ELR (cell line): ENCODE measurements at regions not wholly inside any gene's neighbourhood (a gene's known extent, or its start where the extent isn't known, plus 50 kb on each side); places are given as distances from the start of the nearest gene placed in this dataset.

Experiments used
- DNase-seq: peaks from one replicate; pipeline ENCODE4 v3.0.0-alpha.2; 2015; ENCODE audit warnings: low read depth

GRCh38 chr18:39667905-39668304 is 2102.3 kb upstream of the CELF4 start:
- peak; percentile 45 for DNase-seq

DNA sequence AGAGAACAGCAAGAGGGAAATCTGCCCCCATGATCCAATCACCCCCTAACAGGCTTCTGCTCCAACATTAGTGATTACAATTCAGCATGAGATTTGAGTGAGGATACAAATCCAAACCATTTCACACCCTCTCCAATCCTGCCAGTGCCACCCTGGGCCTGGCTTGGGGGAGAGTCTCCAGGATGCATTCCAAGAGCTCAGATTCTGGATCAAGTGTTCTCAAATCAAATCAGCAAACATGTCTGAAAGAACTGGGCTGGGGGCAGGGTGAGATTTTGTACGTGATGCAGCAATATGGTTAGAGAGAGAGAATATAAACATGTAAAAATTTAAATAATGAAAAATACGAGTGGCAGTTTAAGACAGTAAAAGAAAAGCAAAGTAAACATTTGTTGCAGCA is 2100.9 kb upstream of the CELF4 start:
- DNase-seq, result no peak

GRCh38 chr18:39661856-39662366 is 2096.3 kb upstream of the CELF4 start:
- DNase-seq, result no peak

DNA sequence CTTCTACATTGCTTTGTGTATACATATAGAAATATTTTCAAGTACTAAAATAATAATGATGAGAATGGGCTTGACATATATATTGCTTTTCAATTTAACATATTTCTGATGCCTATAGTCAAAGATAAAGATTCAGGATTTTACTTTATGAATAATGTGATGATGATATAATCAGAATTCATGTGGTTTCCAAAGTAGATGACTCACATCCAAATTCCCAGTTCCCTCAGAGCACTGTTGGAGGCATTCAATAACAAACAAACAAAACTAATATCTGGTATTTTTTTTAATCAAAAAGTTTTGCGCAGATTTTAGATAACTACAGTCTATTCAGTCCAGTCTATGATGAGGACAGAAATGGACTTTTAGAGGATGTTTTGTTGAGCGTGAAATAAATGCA is 2094.5 kb upstream of the CELF4 start:
- DNase-seq, result peak; percentile 48

GRCh38 chr18:39655341-39655740 is 2089.7 kb upstream of the CELF4 start:
- no peak for DNase-seq

DNA sequence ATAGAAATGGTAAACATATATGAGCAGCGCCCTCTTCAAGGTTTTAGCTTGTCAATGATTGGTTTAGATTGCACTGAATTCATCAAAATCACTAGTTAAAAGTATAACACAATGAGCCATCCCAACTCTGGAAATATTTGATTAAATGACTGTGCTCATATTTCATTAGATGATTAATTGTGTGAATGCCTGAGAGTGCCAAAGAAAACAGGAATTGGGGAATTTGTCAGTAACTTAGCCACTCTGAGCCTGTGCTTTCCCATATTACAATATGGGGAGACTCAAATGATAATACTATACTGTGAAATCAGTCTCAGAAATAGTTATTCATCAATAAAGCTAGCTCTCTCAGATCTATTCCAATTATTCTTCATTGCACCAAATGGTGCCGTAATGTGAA is 2087.6 kb upstream of the CELF4 start:
- no peak for DNase-seq

DNA sequence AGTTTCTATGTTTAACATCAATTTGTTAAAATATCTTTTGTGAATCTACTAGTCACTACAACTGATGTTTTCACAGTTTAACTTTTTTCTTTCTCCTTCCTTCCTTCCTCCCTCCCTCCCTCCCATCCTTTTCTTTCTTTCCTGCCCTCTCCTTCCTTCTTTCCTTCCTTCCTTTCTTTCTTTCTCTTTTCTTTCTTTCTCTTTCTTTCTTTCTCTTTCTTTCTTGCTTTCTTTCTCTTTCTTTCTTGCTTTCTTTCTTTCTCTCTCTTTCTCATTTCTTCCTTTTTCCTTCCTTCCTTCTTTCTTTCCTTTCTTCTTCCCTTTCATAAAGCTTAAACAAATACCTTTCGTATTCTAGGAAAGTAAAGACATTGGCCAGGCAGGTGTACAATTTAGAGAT is 2083.0 kb upstream of the CELF4 start:
- DNase-seq, result no peak

DNA sequence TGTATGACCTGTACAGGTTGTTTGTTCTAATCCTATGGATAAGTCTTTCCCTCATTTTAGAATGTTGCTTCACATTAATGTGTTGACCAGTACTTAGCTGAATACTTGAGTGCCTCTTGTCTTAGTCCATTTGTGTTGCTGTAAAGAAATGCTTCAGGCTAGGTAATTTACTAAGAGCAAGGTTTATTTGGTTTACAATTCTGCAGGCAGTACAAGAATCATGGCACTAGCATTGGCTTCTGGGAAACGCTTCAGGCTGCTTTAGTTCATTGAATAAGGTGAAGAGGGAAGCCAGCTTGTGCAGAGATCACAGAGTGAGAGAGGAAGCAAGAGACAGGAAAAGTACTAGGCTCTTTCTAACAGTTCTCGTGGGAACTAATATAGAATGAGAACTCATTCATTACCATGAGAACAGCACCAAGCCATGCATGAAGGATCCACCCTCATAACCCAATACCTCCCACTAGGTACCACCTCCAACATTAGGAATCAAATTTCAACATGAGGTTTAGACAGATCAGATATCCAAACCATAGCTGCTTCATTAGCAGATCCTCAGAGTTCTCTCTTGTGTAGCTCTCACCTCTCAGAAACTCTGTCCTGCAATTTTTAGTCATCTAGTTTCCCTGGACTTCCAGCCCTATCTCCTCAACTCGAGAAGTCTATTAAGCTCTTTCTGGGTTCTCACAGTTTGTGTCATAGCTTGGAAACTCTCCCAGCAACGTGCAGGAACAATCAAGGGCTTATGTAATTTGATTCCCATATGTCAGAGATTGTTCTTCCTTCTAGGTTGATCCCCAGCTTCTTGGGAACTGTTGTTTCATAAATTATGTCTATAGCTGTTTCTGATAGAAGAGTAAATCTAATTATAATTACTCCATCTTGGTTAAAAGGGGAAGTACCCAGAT is 2082.3 kb upstream of the CELF4 start:
- DNase-seq, result peak; percentile 50

- DNase-seq, result no peak
These were observed 2072.6 kb upstream of the CELF4 start for GRCh38 chr18:39638224-39638623.

- DNase-seq, result no peak
These were observed 2071.3 kb upstream of the CELF4 start for GRCh38 chr18:39636931-39637330.

DNA sequence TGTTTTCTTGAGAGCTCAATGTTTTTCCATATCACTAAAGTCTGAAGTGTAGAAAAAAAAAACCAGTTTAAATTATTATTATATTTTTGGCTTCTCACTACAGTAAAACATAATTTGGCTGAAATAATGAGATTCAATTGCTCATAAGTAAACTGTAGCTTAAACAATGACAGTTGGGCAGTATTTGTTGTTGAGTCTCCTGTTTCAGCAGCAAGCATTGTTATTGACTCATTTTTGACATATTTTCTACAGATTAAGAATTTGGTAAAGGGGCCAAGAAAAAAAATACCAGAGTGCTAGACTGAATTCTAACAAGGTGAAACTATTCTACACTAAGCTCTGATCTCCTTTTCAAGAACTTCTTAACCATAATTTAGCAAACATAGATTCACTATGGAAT is 2070.4 kb upstream of the CELF4 start:
- DNase-seq, result no peak

DNA sequence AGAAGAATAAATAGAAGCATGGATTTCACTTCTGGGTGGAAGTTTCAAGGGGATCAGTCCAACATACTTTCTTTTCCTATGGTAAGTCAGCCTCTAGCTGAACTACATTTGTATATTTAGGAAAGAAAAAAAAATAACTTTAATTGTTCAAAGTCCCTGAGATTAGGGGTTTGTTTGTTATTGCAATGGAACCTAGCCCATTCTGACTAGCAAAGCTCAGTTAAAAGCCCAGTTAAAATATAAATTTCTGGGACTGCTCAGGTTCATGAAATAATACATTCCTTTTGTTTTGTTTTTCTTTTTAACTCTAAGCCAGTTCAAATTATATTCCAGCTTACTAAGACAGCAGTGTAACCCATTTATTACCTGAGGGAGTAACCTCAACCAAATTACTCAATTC is 2069.6 kb upstream of the CELF4 start:
- DNase-seq, result no peak

- no peak for DNase-seq
These were observed 2062.3 kb upstream of the CELF4 start for GRCh38 chr18:39627936-39628335.

DNA sequence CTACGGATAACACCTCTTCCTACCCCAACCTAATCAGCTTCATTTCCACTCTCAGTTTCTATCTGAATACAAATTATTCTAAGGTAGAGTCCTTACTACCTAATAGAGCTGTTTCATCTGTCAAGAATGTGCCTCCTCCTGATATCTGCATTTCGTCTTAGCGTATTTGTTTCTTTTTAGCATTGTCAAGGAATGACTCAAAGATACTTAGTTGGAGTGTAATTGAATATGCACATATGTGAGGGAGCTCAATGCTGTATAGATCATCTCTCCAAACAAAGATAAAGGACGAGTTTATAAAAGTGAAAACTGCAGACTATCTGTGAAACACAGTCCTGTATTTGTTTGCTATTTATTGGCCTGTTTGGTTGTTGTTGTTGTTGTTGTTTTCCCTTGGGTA is 2059.4 kb upstream of the CELF4 start:
- peak; percentile 74 for DNase-seq

- no peak for DNase-seq
These were observed 2056.8 kb upstream of the CELF4 start for GRCh38 chr18:39622431-39622830.

GRCh38 chr18:39620551-39621168 is 2055.1 kb upstream of the CELF4 start:
- DNase-seq, result no peak

DNA sequence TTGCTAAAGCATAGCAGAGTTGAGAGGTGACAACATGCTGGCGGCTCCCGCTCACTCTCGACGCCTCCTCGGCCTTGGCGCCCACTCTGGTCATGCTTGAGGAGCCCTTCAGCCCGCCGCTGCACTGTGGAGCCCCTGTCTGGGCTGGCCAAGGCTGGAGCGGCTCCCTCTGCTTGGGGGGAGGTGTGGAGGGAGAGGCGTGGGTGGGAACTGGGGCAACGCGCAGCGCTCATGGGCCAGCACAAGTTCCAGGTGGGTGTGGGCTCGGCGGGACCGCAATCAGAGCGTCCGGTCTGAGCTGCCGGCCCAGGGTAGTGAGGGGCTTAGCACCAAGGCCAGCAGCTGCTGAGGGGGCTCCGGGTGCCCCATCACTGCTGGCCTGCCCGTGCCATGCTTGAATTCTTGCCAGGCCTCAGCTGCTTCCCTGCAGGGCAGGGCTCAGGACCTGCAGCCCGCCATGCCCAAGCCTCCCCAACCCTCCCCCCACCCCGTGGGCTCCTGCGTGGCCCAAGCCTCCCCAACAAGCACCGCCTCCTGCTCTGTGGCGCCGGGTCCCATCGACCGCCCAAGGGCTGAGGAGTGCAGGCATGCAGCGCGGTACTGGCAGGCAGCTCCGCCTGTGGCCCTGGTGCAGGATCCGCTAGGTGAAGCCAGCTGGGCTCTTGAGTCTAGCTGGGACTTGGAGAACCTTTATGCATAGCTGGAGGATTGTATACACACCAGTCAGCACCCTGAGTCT is 2052.8 kb upstream of the CELF4 start:
- no peak for DNase-seq

- DNase-seq, result no peak
These were observed 2045.9 kb upstream of the CELF4 start for GRCh38 chr18:39611381-39612100.

- DNase-seq, result no peak
These were observed 2041.4 kb upstream of the CELF4 start for GRCh38 chr18:39607034-39607433.

- peak; percentile 50 for DNase-seq
These were observed 2039.2 kb upstream of the CELF4 start for GRCh38 chr18:39604836-39605235.

GRCh38 chr18:39602131-39602530 is 2036.5 kb upstream of the CELF4 start:
- no peak for DNase-seq

- no peak for DNase-seq
These were observed 2035.3 kb upstream of the CELF4 start for GRCh38 chr18:39600894-39601293.
